ENCODE measurements at regions not wholly inside any gene's neighbourhood (a gene's known extent, or its start where the extent isn't known, plus 50 kb on each side); places are given as distances from the start of the nearest gene placed in this dataset.
A peak's percentile ranks its signal among the peaks of the same experiment; 100 is the strongest.
"Not testable (repeated sequence)": the region's sequence is repeated elsewhere in the genome, so short reads cannot be mapped to it uniquely, and the experiment has no call there.

GRCh38 chr3:10628891-10629670 is 123.7 kb upstream of the ATP2B2 start:
- DNase-seq: no peak

GRCh38 chr3:10629671-10630040 is 124.3 kb upstream of the ATP2B2 start:
- no peak for DNase-seq

GRCh38 chr3:10631224-10631623 is 125.8 kb upstream of the ATP2B2 start:
- no peak for DNase-seq

GRCh38 chr3:10632125-10632524 is 126.7 kb upstream of the ATP2B2 start:
- DNase-seq: no peak

GRCh38 chr3:10632741-10633140 is 127.4 kb upstream of the ATP2B2 start:
- DNase-seq: no peak

- DNase-seq: no peak
These were observed 130.2 kb upstream of the ATP2B2 start for GRCh38 chr3:10635446-10636076.

- no peak for DNase-seq
These were observed 132.0 kb upstream of the ATP2B2 start for GRCh38 chr3:10637342-10637741.

GRCh38 chr3:10638466-10638865 is 133.1 kb upstream of the ATP2B2 start:
- DNase-seq: no peak

- DNase-seq: no peak
These were observed 136.4 kb upstream of the ATP2B2 start for GRCh38 chr3:10641760-10642159.

- DNase-seq: no peak
These were observed 138.8 kb upstream of the ATP2B2 start for GRCh38 chr3:10644189-10644588.

- no peak for DNase-seq
These were observed 140.4 kb upstream of the ATP2B2 start for GRCh38 chr3:10645800-10646199.

GRCh38 chr3:10646531-10647335 is 141.3 kb upstream of the ATP2B2 start:
- DNase-seq: no peak

GRCh38 chr3:10647376-10647775 is 142.0 kb upstream of the ATP2B2 start:
- no peak for DNase-seq

- no peak for DNase-seq
These were observed 142.8 kb upstream of the ATP2B2 start for GRCh38 chr3:10648181-10648580.

GRCh38 chr3:10649463-10649862 is 144.1 kb upstream of the ATP2B2 start:
- DNase-seq: not testable (repeated sequence)

GRCh38 chr3:10651506-10651905 is 146.1 kb upstream of the ATP2B2 start:
- no peak for DNase-seq

GRCh38 chr3:10653241-10653640 is 147.9 kb upstream of the ATP2B2 start:
- no peak for DNase-seq

GRCh38 chr3:10653866-10654611 is 148.7 kb upstream of the ATP2B2 start:
- DNase-seq: no peak

- no peak for DNase-seq
These were observed 149.7 kb upstream of the ATP2B2 start for GRCh38 chr3:10655105-10655504.

GRCh38 chr3:10657339-10657738 is 152.0 kb upstream of the ATP2B2 start:
- not testable (repeated sequence) for DNase-seq

- no peak for DNase-seq
These were observed 150.4 kb upstream of the SLC6A11 start for GRCh38 chr3:10665592-10665991.

- DNase-seq: peak; percentile 15
These were observed 149.4 kb upstream of the SLC6A11 start for GRCh38 chr3:10666621-10667020.

- DNase-seq: no peak
These were observed 148.8 kb upstream of the SLC6A11 start for GRCh38 chr3:10667269-10667668.
